ENCODE measurements at regions not wholly inside any gene's neighbourhood (a gene's known extent, or its start where the extent isn't known, plus 50 kb on each side); places are given as distances from the start of the nearest gene placed in this dataset.

DNA sequence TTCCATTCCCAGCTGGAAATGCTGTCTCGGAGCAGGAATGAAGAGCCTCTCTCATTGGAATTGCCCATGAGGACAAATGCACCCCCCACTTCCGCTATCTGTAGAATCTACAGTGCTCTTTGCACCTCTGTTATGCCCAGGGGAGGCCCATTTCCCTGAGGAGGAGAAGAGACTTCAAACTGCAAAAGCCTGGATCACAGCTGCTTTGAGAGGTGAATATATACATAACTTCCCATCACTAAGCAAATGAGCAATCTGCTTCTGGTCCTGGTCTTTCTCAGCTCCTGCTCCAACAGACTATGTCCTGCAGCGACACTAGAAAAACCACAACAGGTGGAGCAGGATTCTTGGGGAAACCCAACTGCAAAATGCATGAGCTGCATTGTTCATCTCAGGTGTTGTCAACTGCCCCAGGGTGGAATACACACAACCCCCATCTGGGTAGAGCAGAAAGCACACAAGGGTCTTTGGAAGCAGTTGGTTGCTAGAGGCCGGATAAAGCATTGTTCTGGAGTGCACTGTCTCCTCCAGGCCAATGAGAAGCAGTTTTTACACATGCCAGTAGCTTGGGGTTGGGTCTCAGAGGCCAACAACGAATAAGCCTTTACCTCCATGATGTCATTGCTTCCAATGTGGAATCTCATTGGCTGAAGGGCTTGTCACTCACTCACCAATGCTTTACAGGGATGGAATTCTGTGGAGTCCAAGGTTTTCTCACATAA, 67.7 kb upstream of the RAB4A start:
- no peak overlapping the region for H3K27ac ChIP-seq
- WGBS, 2 donors (ENCODE audit: low coverage in 1 of 2) = 77% methylated on average over 5 of the region's 5 CpGs; no CpG with 5 or more reads in 1 of the 2 donors
- intact Hi-C loops (cut with DNase I; ENCODE audit: low total_unique reads) = no loop called here
- no peaks in the 10 kb centered on the region for H3K27me3 ChIP-seq
- peaks cover 0 to 15% (median 10%) of the 10 kb centered on the region in 4 donors for H3K4me1 ChIP-seq
- H3K4me3 ChIP-seq = no peak overlapping the region
- H3K36me3 ChIP-seq = no peaks in the 10 kb centered on the region
- TF ChIP-seq POLR2AphosphoS5 (IDR thresholded peaks at IDR 0.05) = no peak
- no peak for TF ChIP-seq EP300 (IDR thresholded peaks at IDR 0.05; ENCODE audit: low read depth)
- TF ChIP-seq CTCF (IDR thresholded peaks at IDR 0.05) = no peak
- no peak for TF ChIP-seq POLR2A (IDR thresholded peaks at IDR 0.05)
- in situ Hi-C loops (cut with MboI; ENCODE audit: low pct_ligation_motif_present in 1 of 4, low pct_unique_long_range_greater_than_20kb in 1 of 4, low sequenced_read_pairs in 3 of 4) = no loop called here
- no peak for DNase-seq
- H3K9me3 ChIP-seq = no peaks in the 10 kb centered on the region

DNA sequence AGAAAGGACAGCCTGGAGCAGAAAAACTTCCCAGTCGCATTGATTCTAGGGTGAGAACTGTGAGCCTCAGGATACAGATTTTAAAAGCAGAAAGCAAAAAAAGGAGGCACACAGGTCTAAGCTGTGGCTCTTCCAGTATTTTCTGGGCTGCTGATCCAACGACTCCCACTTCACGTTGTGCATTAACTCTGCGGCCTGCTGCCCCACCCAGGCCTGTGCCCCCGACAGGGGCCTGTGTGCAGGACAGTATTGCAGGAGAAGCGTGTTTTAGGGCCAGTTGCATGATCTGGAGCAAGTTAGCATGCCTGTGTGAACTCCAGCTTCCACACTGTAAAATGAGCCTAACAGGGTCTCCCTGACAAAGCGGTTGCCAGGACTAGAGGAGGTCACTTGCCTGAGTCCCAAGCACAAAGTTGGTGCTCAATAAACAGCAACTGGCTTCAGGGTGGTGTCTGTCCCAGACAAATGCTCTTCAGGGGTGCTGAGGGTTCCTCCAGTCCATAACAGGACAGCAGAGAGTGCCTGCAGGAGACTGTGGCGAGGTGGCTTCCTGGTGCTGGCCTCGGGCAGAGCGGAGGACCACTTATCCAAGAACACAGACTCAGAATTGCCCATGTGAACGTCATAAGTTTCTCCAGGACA, 66.8 kb upstream of the RAB4A start:
- H3K27me3 ChIP-seq = no peaks in the 10 kb centered on the region
- H3K36me3 ChIP-seq = no peaks in the 10 kb centered on the region
- H3K4me3 ChIP-seq = no peak overlapping the region
- DNase-seq = no peak
- in situ Hi-C loops (cut with MboI; ENCODE audit: low pct_ligation_motif_present in 1 of 4, low pct_unique_long_range_greater_than_20kb in 1 of 4, low sequenced_read_pairs in 3 of 4) (no loop called here), intact Hi-C loops (cut with DNase I; ENCODE audit: low total_unique reads) (no loop called here)
- H3K9me3 ChIP-seq = no peaks in the 10 kb centered on the region
- peaks cover 0 to 14% (median 10%) of the 10 kb centered on the region in 4 donors for H3K4me1 ChIP-seq
- whole genome bisulfite sequencing, 2 donors (ENCODE audit: low coverage in 1 of 2) = 97 to 100% methylated on average over 3 to 11 of the region's 11 CpGs
- TF ChIP-seq CTCF (IDR thresholded peaks at IDR 0.05) (no peak), POLR2A (IDR thresholded peaks at IDR 0.05) (no peak), POLR2AphosphoS5 (IDR thresholded peaks at IDR 0.05) (no peak), EP300 (IDR thresholded peaks at IDR 0.05; ENCODE audit: low read depth) (no peak)
- H3K27ac ChIP-seq = no peak overlapping the region

- no peaks in the 10 kb centered on the region for H3K9me3 ChIP-seq
- intact Hi-C loops (cut with DNase I; ENCODE audit: low total_unique reads) = no loop called here
- peak overlapping the region in 2 of 4 donors; percentile 7 to 73 for H3K27ac ChIP-seq
- H3K36me3 ChIP-seq = no peaks in the 10 kb centered on the region
- H3K4me1 ChIP-seq = peaks cover 0 to 4% (median 2%) of the 10 kb centered on the region in 4 donors
- no peaks in the 10 kb centered on the region for H3K27me3 ChIP-seq
- in situ Hi-C loops (cut with MboI; ENCODE audit: low pct_ligation_motif_present in 1 of 4, low pct_unique_long_range_greater_than_20kb in 1 of 4, low sequenced_read_pairs in 3 of 4) = no loop called here
- DNase-seq = no peak
- TF ChIP-seq POLR2A (IDR thresholded peaks at IDR 0.05) (no peak), POLR2AphosphoS5 (IDR thresholded peaks at IDR 0.05) (peak in 1 of 3 donors; percentile 25)
- H3K4me3 ChIP-seq = no peak overlapping the region
- WGBS, 2 donors (ENCODE audit: low coverage in 1 of 2) = 69 to 74% methylated on average over 6 to 17 of the region's 17 CpGs
Measured at GRCh38 chr1:229204921-229205777, 65.8 kb upstream of the RAB4A start.

GRCh38 chr1:229205854-229206253, 65.1 kb upstream of the RAB4A start:
- no peaks in the 10 kb centered on the region for H3K9me3 ChIP-seq
- H3K4me3 ChIP-seq = no peak overlapping the region
- H3K27ac ChIP-seq = peak overlapping the region in 1 of 4 donors; percentile 73
- 77 to 83% methylated on average over 1 to 8 of the region's 8 CpGs for WGBS, 2 donors (ENCODE audit: low coverage in 1 of 2)
- in situ Hi-C loops (cut with MboI; ENCODE audit: low pct_ligation_motif_present in 1 of 4, low pct_unique_long_range_greater_than_20kb in 1 of 4, low sequenced_read_pairs in 3 of 4) (no loop called here), intact Hi-C loops (cut with DNase I; ENCODE audit: low total_unique reads) (no loop called here)
- DNase-seq = no peak
- no peaks in the 10 kb centered on the region for H3K36me3 ChIP-seq
- TF ChIP-seq EP300 (IDR thresholded peaks at IDR 0.05; ENCODE audit: low read depth) = no peak
- no peak for TF ChIP-seq CTCF (IDR thresholded peaks at IDR 0.05)
- no peak for TF ChIP-seq POLR2AphosphoS5 (IDR thresholded peaks at IDR 0.05)
- TF ChIP-seq POLR2A (IDR thresholded peaks at IDR 0.05) = no peak
- no peaks in the 10 kb centered on the region for H3K4me1 ChIP-seq
- H3K27me3 ChIP-seq = no peaks in the 10 kb centered on the region
